Lung (tissue), 11 donors: ENCODE measurements at regions not wholly inside any gene's neighbourhood (a gene's known extent, or its start where the extent isn't known, plus 50 kb on each side); places are given as distances from the start of the nearest gene placed in this dataset.
A peak's percentile ranks its signal among the peaks of the same experiment; 100 is the strongest.

Source experiments
- ATAC-seq: fragments of 200-7000 bp; cut with Tn5 transposase; one replicate; pipeline ENCODE4 v1.9.1; 2020; ENCODE audit warnings: moderate number of reproducible peaks; ENCODE audit not compliant: insufficient read depth, low FRiP score
- DNase-seq, 3 donors: peaks; one replicate each; pipeline ENCODE4 v3.0.0-alpha.2; 2013 to 2017
- H3K27ac ChIP-seq, 2 donors: one replicate each; pipeline ENCODE4 v1.5.1; 2013; ENCODE audit warnings: mild to moderate bottlenecking in 2 of 2, moderate library complexity in 2 of 2, control low read depth in 1 of 2, inconsistent platforms in 1 of 2, low read depth in 1 of 2, low read length in 1 of 2
- H3K27me3 ChIP-seq, 3 donors: one replicate each; pipeline ENCODE4 v1.5.1; 2013; ENCODE audit warnings: low read length in 2 of 3; ENCODE audit not compliant: control insufficient read depth in 3 of 3, insufficient read depth in 3 of 3
- H3K36me3 ChIP-seq, 4 donors: one replicate each; pipeline ENCODE4 v1.5.1; 2013; ENCODE audit warnings: low read length in 4 of 4, mild to moderate bottlenecking in 1 of 4, moderate library complexity in 1 of 4; ENCODE audit not compliant: control insufficient read depth in 4 of 4, insufficient read depth in 4 of 4
- H3K4me1 ChIP-seq, 5 donors: one replicate each; pipeline ENCODE4 v1.5.1; 2013; ENCODE audit warnings: low read length in 5 of 5, mild to moderate bottlenecking in 2 of 5, moderate library complexity in 1 of 5; ENCODE audit not compliant: control insufficient read depth in 5 of 5, insufficient read depth in 5 of 5
- H3K4me3 ChIP-seq: one replicate; pipeline ENCODE4 v1.5.1; 2013; ENCODE audit warnings: mild to moderate bottlenecking, control low read depth, moderate library complexity
- H3K9ac ChIP-seq, 2 donors: one replicate each; pipeline ENCODE4 v1.5.1; 2013; ENCODE audit warnings: low read length in 2 of 2, control low read depth in 1 of 2; ENCODE audit not compliant: insufficient read depth in 1 of 2
- H3K9me3 ChIP-seq, 4 donors: one replicate each; pipeline ENCODE4 v1.5.1; 2013; ENCODE audit warnings: low read length in 3 of 4, mild to moderate bottlenecking in 1 of 4, moderate library complexity in 1 of 4; ENCODE audit not compliant: control insufficient read depth in 4 of 4, insufficient read depth in 3 of 4
- WGBS, 2 donors: extraction: QIAGEN DNeasy Blood & Tissue Kit; methylation state at CpG; one replicate each; pipeline ENCODE4 v1.1.7; 2013; 5-methylcytosine and 5-hydroxymethylcytosine counted together
- TF ChIP-seq, protein P1 (sequence below): IDR thresholded peaks from 2 replicates; pipeline ENCODE4 v1.5.1; 2012; ENCODE audit warnings: mild to moderate bottlenecking; ENCODE audit errors: control extremely low read depth, extremely low read depth
- donor health status: control.
- donor health status: control.
- donor health status: Bipolar disorder and iron deficiency.
- donor health status: healthy.
- donor health status: DM: yes; HTN: yes; CAD: no.

DNA sequence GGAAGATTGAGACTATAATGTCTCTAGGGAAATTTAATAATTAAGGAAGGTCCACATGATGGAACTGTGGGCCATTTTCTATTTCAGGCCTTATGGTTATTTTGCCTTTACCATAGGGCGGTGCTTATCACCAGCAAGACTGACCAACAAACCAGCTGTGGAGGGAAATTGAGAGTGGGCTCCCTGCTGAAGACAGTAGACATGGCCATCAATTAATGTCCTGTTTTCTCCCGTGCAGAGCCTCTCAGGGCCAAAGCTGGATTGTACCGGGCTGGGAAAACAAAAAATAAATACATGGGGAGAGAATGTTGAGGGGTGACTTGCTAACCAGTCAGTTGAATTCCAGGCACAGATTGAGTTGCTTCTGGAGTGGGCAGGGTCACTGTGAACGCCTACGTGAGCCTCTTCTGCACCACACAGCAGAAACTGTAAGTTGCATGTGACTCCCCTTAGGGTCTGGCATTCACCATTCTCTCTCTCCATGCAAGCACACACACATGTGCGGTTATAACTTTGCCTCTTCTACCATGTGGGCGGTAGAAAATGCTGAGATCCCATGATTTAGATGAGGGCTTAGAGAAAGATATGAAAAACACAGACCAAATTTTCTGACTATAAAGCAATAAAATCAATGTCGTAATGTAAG lies 128.5 kb downstream of the COPS8 start:
- TF ChIP-seq, protein P1, sequence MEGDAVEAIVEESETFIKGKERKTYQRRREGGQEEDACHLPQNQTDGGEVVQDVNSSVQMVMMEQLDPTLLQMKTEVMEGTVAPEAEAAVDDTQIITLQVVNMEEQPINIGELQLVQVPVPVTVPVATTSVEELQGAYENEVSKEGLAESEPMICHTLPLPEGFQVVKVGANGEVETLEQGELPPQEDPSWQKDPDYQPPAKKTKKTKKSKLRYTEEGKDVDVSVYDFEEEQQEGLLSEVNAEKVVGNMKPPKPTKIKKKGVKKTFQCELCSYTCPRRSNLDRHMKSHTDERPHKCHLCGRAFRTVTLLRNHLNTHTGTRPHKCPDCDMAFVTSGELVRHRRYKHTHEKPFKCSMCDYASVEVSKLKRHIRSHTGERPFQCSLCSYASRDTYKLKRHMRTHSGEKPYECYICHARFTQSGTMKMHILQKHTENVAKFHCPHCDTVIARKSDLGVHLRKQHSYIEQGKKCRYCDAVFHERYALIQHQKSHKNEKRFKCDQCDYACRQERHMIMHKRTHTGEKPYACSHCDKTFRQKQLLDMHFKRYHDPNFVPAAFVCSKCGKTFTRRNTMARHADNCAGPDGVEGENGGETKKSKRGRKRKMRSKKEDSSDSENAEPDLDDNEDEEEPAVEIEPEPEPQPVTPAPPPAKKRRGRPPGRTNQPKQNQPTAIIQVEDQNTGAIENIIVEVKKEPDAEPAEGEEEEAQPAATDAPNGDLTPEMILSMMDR = no peak
- DNase-seq (no peak), ATAC-seq (no peak)
- peak overlapping the region in 1 of 2 donors; percentile 50 for H3K9ac ChIP-seq
- H3K9me3 ChIP-seq = peaks cover 0 to 2% (median 0%) of the 10 kb centered on the region in 4 donors
- no peak overlapping the region for H3K4me3 ChIP-seq
- 85 to 93% methylated on average over 8 of the region's 8 CpGs for WGBS, 2 donors
- H3K27me3 ChIP-seq = no peaks in the 10 kb centered on the region
- H3K36me3 ChIP-seq = no peaks in the 10 kb centered on the region
- H3K4me1 ChIP-seq = peaks cover 0 to 43% (median 15%) of the 10 kb centered on the region in 5 donors
- peak overlapping the region in 1 of 2 donors; percentile 49 for H3K27ac ChIP-seq

- H3K36me3 ChIP-seq = no peaks in the 10 kb centered on the region
- H3K9me3 ChIP-seq = peaks cover 0 to 2% (median 0%) of the 10 kb centered on the region in 4 donors
- WGBS, 2 donors = 92 to 93% methylated on average over 2 of the region's 2 CpGs
- H3K27ac ChIP-seq = no peak overlapping the region
- H3K4me3 ChIP-seq = no peak overlapping the region
- H3K9ac ChIP-seq = no peak overlapping the region
- no peaks in the 10 kb centered on the region for H3K27me3 ChIP-seq
- H3K4me1 ChIP-seq = peaks cover 0 to 35% (median 15%) of the 10 kb centered on the region in 5 donors
- no peak for DNase-seq
- TF ChIP-seq, protein P1 = no peak
- ATAC-seq = no peak
These were observed 129.3 kb downstream of the COPS8 start for GRCh38 chr2:237214963-237215362.

DNA sequence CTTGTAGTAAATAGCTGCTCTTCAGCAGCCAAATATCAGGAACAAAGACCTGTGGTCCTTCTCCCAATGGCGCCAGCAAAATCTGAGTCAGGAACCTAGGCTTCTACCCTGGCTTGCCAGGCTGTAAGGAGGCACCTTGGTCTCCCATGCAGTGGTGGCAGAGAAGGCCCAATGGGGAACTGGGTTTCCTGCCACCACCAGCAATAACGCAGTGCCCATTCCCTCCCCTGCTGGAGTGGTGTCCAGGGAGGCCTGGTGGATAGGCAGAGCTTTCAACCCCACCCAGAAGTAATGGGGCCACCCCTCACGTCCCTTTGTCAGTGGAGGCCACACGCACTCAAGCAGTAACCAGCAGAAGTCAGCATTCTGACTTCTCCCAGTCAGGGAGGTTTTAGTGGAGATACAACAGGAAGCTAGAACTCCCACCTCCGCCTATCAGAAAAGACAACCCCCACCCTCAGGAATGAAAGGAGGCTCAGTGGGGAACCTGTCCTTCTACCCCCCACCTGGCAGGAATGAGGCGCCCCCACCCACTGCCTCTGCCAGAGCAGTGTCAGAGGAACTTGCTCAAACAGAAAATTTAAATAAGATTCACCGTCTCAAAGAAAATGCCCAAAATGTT lies 132.4 kb downstream of the COPS8 start:
- ATAC-seq (no peak), DNase-seq (no peak)
- H3K9me3 ChIP-seq = no peaks in the 10 kb centered on the region
- peak overlapping the region in 1 of 2 donors; percentile 15 for H3K27ac ChIP-seq
- TF ChIP-seq, protein P1 = no peak
- H3K9ac ChIP-seq = no peak overlapping the region
- H3K36me3 ChIP-seq = no peaks in the 10 kb centered on the region
- H3K4me3 ChIP-seq = no peak overlapping the region
- WGBS, 2 donors = 79 to 95% methylated on average over 7 of the region's 7 CpGs
- H3K4me1 ChIP-seq = peaks cover 0 to 34% (median 22%) of the 10 kb centered on the region in 5 donors
- no peaks in the 10 kb centered on the region for H3K27me3 ChIP-seq
